ENCODE measurements at regions not wholly inside any gene's neighbourhood (a gene's known extent, or its start where the extent isn't known, plus 50 kb on each side); places are given as distances from the start of the nearest gene placed in this dataset.

DNA sequence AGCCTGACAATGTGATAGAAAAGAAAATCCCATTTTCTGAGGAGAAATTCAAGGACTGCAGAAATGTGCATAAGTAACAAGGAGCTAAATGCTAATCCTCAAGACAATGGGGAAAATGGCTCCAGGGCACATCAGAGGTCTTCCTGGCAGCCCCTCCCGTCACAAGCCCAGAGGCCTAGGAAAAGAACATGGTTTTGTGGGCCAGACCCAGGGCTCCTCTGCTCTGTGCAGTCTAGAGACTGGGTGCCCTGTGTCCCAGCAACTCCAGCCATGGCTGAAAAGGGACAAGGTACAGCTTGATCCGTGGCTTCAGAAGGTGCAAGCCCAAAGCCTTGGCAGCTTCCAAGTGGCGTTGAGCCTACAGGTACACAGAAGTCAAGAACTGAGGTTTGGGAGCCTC, 176.8 kb upstream of the SUCLG2 start:
- H3K9me3 ChIP-seq (ENCODE audit: control insufficient read depth, low read length) = no peaks in the 10 kb centered on the region
- no peak overlapping the region for H3K4me3 ChIP-seq (ENCODE audit: extremely low read depth, insufficient read depth, low read length, poor library complexity, severe bottlenecking)
- no peaks in the 10 kb centered on the region for H3K4me1 ChIP-seq (ENCODE audit: control insufficient read depth, insufficient read depth, low read length, poor library complexity, severe bottlenecking)
- no peak overlapping the region for H3K27ac ChIP-seq (ENCODE audit: low read depth, low read length, severe bottlenecking)
- 81 to 89% methylated on average over 3 of the region's 3 CpGs for WGBS, 2 experiments (ENCODE audit: insufficient coverage in 2 of 2)
- H3K36me3 ChIP-seq (ENCODE audit: control insufficient read depth, insufficient read depth, low read length) = no peaks in the 10 kb centered on the region

DNA sequence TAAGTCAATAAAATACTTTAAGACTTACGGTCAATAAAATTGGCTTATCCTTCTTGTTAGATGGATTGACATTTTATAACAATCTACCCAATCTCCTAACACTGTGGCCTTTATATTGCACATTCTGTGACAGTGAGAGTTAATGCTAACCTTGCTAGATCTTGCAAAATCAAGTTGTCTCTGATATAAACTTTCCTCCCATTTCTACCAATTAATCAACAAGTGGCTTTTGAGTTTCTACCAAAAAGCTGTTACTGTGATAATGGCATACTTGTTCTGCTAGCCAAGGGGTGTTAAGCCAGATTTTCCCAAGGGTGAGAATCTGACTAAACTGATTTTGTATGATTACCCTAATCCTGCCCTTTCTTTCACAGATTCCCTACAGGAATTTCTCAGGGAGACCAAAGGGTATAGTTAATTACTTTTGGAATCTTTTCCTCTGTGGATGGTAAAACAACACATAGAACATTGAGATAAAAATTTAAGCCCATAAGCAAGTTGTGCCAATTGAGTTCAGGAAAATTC, 174.1 kb upstream of the SUCLG2 start:
- Histone ChIP-seq H3K9me3 (ENCODE audit: control insufficient read depth, low read length) (no peaks in the 10 kb centered on the region), H3K27ac (ENCODE audit: low read depth, low read length, severe bottlenecking) (no peak overlapping the region), H3K36me3 (ENCODE audit: control insufficient read depth, insufficient read depth, low read length) (no peaks in the 10 kb centered on the region), H3K4me3 (ENCODE audit: extremely low read depth, insufficient read depth, low read length, poor library complexity, severe bottlenecking) (no peak overlapping the region), H3K4me1 (ENCODE audit: control insufficient read depth, insufficient read depth, low read length, poor library complexity, severe bottlenecking) (no peaks in the 10 kb centered on the region)
- no CpG with 5 or more reads among the region's 1 CpG for WGBS, 2 experiments (ENCODE audit: insufficient coverage in 2 of 2)

DNA sequence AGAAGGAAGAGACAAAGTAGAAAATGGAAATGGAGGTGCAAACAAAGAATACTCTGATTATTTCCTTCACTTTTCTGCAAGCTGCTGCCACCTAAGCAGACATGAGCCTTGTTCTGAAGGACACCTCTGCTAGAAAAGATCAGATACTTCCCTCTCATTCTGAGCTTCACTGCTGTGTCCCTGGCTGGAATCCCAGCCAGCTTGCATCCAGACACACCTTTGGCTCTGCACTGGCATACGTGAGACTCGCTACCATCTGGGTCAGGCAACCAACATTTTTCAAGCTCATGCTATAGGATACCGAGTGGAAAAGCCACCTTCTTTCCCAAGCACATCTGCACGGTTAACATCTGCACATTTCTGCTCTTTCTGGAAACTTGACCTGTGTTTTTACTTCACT, 166.7 kb upstream of the SUCLG2 start:
- 88 to 93% methylated on average over 4 of the region's 4 CpGs for WGBS, 2 experiments (ENCODE audit: insufficient coverage in 2 of 2)
- H3K4me3 ChIP-seq (ENCODE audit: extremely low read depth, insufficient read depth, low read length, poor library complexity, severe bottlenecking) = no peak overlapping the region

DNA sequence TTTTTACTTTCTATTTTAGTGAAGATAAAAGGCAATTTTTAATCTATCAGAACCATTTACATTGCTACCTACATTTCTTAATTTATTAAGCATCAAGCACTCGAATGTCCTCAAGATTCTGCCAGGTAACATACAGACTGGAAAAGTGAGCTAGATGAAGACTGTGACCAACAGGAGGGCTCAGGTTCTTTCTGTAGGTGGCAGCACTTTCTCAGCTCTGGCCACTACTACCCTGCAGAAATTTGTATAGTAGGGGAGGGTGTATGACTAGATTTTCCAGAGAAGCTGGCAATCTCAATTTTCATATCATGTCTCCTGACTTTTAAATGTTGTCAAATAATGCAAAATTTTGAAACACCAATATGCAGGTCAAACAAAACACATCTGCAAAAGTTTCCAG, 165.0 kb upstream of the SUCLG2 start:
- 80% methylated on average over 1 of the region's 1 CpG; no CpG with 5 or more reads in 1 of the 2 experiments for WGBS, 2 experiments (ENCODE audit: insufficient coverage in 2 of 2)
- H3K9me3 ChIP-seq (ENCODE audit: control insufficient read depth, low read length) = no peaks in the 10 kb centered on the region
- H3K27ac ChIP-seq (ENCODE audit: low read depth, low read length, severe bottlenecking) = no peak overlapping the region
- H3K4me1 ChIP-seq (ENCODE audit: control insufficient read depth, insufficient read depth, low read length, poor library complexity, severe bottlenecking) = no peaks in the 10 kb centered on the region
- H3K36me3 ChIP-seq (ENCODE audit: control insufficient read depth, insufficient read depth, low read length) = no peaks in the 10 kb centered on the region
- no peak overlapping the region for H3K4me3 ChIP-seq (ENCODE audit: extremely low read depth, insufficient read depth, low read length, poor library complexity, severe bottlenecking)

More for the DNA sequence above, 166.7 kb upstream of the SUCLG2 start:
- H3K4me1 ChIP-seq (ENCODE audit: control insufficient read depth, insufficient read depth, low read length, poor library complexity, severe bottlenecking) = no peaks in the 10 kb centered on the region
- H3K36me3 ChIP-seq (ENCODE audit: control insufficient read depth, insufficient read depth, low read length) = no peaks in the 10 kb centered on the region
- no peak overlapping the region for H3K27ac ChIP-seq (ENCODE audit: low read depth, low read length, severe bottlenecking)
- no peaks in the 10 kb centered on the region for H3K9me3 ChIP-seq (ENCODE audit: control insufficient read depth, low read length)

DNA sequence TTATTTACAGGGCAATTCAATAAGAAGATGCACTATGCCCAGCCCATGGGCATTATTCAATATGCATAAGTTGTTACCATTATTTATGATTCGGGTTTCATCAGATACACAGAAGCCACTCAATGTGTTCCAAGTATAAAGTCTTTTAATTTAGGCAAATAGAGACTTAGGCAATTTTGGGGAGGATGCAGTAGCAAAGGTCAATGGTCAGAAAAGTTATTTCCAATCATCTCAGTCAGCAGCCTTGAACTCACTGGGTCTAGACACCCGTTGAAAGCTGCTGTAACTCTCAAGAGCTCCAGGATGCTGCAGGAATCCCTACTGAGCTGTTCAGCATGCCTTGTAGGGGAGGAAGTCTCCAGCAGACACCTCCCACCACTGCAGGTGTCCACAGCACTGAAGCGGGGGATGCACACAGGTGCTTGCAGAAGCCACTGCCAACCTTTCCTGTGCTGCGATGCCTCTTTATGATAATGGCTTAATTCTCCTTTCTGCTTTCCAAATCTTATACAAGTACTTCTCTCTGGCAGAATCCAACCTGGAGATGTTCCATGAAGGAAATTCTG, 155.0 kb upstream of the SUCLG2 start:
- WGBS, 2 experiments (ENCODE audit: insufficient coverage in 2 of 2) = 87% methylated on average over 3 of the region's 4 CpGs; no CpG with 5 or more reads in 1 of the 2 experiments
- Histone ChIP-seq H3K36me3 (ENCODE audit: control insufficient read depth, insufficient read depth, low read length) (no peaks in the 10 kb centered on the region), H3K27ac (ENCODE audit: low read depth, low read length, severe bottlenecking) (no peak overlapping the region), H3K4me1 (ENCODE audit: control insufficient read depth, insufficient read depth, low read length, poor library complexity, severe bottlenecking) (no peaks in the 10 kb centered on the region), H3K4me3 (ENCODE audit: extremely low read depth, insufficient read depth, low read length, poor library complexity, severe bottlenecking) (no peak overlapping the region), H3K9me3 (ENCODE audit: control insufficient read depth, low read length) (no peaks in the 10 kb centered on the region)

DNA sequence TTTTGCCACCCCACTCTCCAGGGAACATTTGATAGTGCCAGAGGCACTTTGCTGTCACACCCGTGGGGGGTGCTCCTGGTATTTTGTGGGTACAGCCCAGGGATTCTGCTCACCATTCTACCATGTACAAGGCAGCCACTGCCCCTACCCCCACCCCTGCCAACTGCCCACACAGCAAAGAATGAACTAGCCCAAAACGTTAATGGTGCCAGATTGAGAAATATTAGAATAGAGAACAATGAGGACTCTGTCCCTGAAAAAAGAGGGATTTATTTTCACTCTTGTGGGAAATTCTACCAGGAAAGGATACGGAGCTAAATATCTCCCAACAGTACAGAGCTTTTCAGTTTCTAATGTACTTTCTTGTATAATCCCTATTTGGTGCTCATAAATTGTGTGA, 154.5 kb upstream of the SUCLG2 start:
- Histone ChIP-seq H3K9me3 (ENCODE audit: control insufficient read depth, low read length) (no peaks in the 10 kb centered on the region), H3K36me3 (ENCODE audit: control insufficient read depth, insufficient read depth, low read length) (no peaks in the 10 kb centered on the region), H3K4me1 (ENCODE audit: control insufficient read depth, insufficient read depth, low read length, poor library complexity, severe bottlenecking) (no peaks in the 10 kb centered on the region), H3K4me3 (ENCODE audit: extremely low read depth, insufficient read depth, low read length, poor library complexity, severe bottlenecking) (no peak overlapping the region), H3K27ac (ENCODE audit: low read depth, low read length, severe bottlenecking) (no peak overlapping the region)
- 60% methylated on average over 1 of the region's 3 CpGs; no CpG with 5 or more reads in 1 of the 2 experiments for WGBS, 2 experiments (ENCODE audit: insufficient coverage in 2 of 2)

DNA sequence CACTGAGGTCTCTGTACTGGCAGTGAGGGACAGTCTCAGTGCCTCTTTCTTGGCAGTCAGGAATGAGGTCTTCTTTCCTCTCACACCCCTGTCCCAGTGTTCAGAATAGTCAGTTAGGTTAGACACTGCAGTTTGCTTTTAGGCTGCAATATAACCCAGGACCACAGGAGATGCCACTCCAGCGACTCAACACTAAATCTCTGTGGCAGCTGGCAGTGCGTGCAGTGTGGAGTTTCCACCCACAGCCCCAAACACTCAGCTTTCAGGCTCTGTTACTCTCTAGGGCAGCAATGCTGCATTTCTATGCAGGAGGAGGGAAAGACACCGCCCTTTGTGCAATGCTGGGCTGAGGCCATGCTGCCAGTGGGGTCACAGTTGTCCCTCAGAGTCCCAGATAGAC, 150.2 kb upstream of the SUCLG2 start:
- 80% methylated on average over 2 of the region's 3 CpGs; no CpG with 5 or more reads in 1 of the 2 experiments for WGBS, 2 experiments (ENCODE audit: insufficient coverage in 2 of 2)
- no peak overlapping the region for H3K27ac ChIP-seq (ENCODE audit: low read depth, low read length, severe bottlenecking)
- H3K36me3 ChIP-seq (ENCODE audit: control insufficient read depth, insufficient read depth, low read length) = no peaks in the 10 kb centered on the region
- no peaks in the 10 kb centered on the region for H3K4me1 ChIP-seq (ENCODE audit: control insufficient read depth, insufficient read depth, low read length, poor library complexity, severe bottlenecking)
- no peak overlapping the region for H3K4me3 ChIP-seq (ENCODE audit: extremely low read depth, insufficient read depth, low read length, poor library complexity, severe bottlenecking)
- H3K9me3 ChIP-seq (ENCODE audit: control insufficient read depth, low read length) = no peaks in the 10 kb centered on the region

DNA sequence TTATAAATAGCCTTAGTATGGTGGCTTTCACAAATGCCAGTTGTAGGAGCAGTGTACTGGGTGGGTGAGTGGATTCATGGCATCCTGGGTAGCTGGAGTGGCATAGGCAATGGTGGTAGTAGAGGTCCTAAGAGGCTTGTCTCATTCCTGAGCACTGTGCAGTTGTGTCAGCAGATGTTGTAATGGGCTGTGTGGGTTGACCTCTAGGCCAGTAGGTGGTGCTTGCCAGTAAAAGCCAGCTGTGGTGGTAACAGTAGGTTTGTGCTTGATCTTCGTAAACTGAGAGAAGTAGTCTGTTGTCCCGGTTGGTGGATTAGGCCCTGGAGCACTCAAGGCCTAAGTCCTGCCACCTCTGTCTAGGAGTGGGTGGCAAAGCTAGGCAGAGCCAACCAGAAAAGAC, 149.7 kb upstream of the SUCLG2 start:
- no peaks in the 10 kb centered on the region for H3K36me3 ChIP-seq (ENCODE audit: control insufficient read depth, insufficient read depth, low read length)
- H3K4me3 ChIP-seq (ENCODE audit: extremely low read depth, insufficient read depth, low read length, poor library complexity, severe bottlenecking) = no peak overlapping the region
- H3K27ac ChIP-seq (ENCODE audit: low read depth, low read length, severe bottlenecking) = no peak overlapping the region
- H3K9me3 ChIP-seq (ENCODE audit: control insufficient read depth, low read length) = no peaks in the 10 kb centered on the region
- no peaks in the 10 kb centered on the region for H3K4me1 ChIP-seq (ENCODE audit: control insufficient read depth, insufficient read depth, low read length, poor library complexity, severe bottlenecking)
- 85% methylated on average over 2 of the region's 2 CpGs; no CpG with 5 or more reads in 1 of the 2 experiments for WGBS, 2 experiments (ENCODE audit: insufficient coverage in 2 of 2)

DNA sequence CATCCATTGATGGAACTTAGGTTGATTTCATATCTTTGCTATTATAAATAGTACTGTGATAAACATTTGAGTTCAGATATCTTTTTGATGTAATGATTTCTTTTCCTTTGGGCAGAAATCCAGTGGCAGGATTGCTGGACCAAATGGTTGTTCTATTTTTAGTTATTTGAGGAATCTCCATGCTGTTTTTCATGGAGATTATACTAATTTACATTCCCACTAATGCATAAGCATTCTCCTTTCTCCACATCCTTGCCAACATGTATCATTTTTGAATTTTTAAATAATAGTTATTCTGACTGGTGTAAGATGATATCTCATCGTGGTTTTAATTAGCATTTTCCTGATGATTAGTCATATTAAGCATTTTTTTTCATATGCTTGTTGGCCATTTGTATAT, 144.0 kb upstream of the SUCLG2 start:
- H3K36me3 ChIP-seq (ENCODE audit: control insufficient read depth, insufficient read depth, low read length) = no peaks in the 10 kb centered on the region
- no peak overlapping the region for H3K4me3 ChIP-seq (ENCODE audit: extremely low read depth, insufficient read depth, low read length, poor library complexity, severe bottlenecking)
- WGBS, 2 experiments (ENCODE audit: insufficient coverage in 2 of 2) = no CpG with 5 or more reads among the region's 1 CpG
- H3K9me3 ChIP-seq (ENCODE audit: control insufficient read depth, low read length) = no peaks in the 10 kb centered on the region
- no peak overlapping the region for H3K27ac ChIP-seq (ENCODE audit: low read depth, low read length, severe bottlenecking)
- no peaks in the 10 kb centered on the region for H3K4me1 ChIP-seq (ENCODE audit: control insufficient read depth, insufficient read depth, low read length, poor library complexity, severe bottlenecking)

DNA sequence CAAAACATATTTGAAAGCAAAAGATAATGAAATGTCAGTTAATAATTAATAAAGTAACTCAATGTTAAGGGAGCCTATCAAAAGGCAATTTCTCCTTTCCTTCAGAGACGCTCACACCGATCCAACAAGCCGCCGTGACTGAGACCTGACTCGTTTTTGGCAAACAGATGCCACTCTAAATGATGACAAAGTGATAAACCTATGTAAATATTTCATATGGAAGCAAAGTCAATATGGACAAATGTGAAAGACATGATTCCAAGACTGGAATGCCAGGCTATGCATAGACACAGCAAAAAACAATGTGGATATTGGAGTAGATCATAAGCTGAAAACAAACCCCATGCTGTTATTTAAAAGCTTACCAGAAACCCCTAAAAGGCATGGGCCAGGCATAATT, 137.2 kb upstream of the SUCLG2 start:
- H3K4me1 ChIP-seq (ENCODE audit: control insufficient read depth, insufficient read depth, low read length, poor library complexity, severe bottlenecking) = no peaks in the 10 kb centered on the region
- WGBS, 2 experiments (ENCODE audit: insufficient coverage in 2 of 2) = no CpG with 5 or more reads among the region's 5 CpGs
- H3K4me3 ChIP-seq (ENCODE audit: extremely low read depth, insufficient read depth, low read length, poor library complexity, severe bottlenecking) = no peak overlapping the region
- no peaks in the 10 kb centered on the region for H3K36me3 ChIP-seq (ENCODE audit: control insufficient read depth, insufficient read depth, low read length)
- H3K9me3 ChIP-seq (ENCODE audit: control insufficient read depth, low read length) = no peaks in the 10 kb centered on the region
- H3K27ac ChIP-seq (ENCODE audit: low read depth, low read length, severe bottlenecking) = no peak overlapping the region

DNA sequence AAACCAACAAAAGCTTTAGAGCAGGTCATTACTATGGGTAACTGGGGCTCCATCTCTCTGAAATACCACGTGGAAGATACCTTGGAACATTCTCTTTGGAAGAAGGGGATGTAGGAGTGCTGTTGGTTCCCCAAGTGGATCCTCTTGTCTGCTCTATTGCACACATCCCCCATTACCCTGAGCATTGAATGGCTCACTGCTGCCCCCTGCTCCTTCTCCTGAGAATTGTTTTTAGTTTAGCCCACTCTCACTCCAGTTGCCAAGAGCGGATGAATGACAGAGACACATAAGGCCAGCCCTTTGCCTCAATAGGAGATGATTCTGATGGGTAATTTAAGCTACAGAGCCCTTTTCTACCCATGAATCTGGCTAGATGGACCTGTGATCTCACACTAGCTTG, 135.6 kb upstream of the SUCLG2 start:
- no peak overlapping the region for H3K4me3 ChIP-seq (ENCODE audit: extremely low read depth, insufficient read depth, low read length, poor library complexity, severe bottlenecking)
- H3K27ac ChIP-seq (ENCODE audit: low read depth, low read length, severe bottlenecking) = no peak overlapping the region
- no peaks in the 10 kb centered on the region for H3K9me3 ChIP-seq (ENCODE audit: control insufficient read depth, low read length)
- no peaks in the 10 kb centered on the region for H3K36me3 ChIP-seq (ENCODE audit: control insufficient read depth, insufficient read depth, low read length)
- no peaks in the 10 kb centered on the region for H3K4me1 ChIP-seq (ENCODE audit: control insufficient read depth, insufficient read depth, low read length, poor library complexity, severe bottlenecking)
- 0% methylated on average over 1 of the region's 2 CpGs; no CpG with 5 or more reads in 1 of the 2 experiments for WGBS, 2 experiments (ENCODE audit: insufficient coverage in 2 of 2)
